ENCODE measurements at regions not wholly inside any gene's neighbourhood (a gene's known extent, or its start where the extent isn't known, plus 50 kb on each side); places are given as distances from the start of the nearest gene placed in this dataset.

DNA sequence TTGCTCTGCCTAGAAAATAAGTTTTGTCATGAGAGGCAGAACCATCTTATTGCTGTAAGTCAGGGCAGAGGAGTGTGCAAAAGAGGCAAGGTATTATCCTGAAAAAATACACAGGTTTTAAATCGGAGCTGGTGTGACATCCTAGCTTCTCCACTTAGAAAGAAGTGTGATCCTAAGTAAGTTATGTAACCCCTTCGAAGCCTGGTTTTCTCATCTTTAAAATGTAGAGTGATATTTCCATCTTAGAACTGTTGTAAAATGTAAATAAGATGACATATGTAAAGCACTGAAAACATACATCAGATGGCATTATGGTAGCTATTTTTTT, 65.1 kb downstream of the IER5 start:
- no peaks in the 10 kb centered on the region for H3K36me3 ChIP-seq (ENCODE audit: control insufficient read depth, insufficient read depth, low read length)
- WGBS (ENCODE audit: insufficient coverage, low lambda C conversion rate): no CpG with 5 or more reads among the region's 2 CpGs
- no peaks in the 10 kb centered on the region for H3K27me3 ChIP-seq (ENCODE audit: control insufficient read depth, insufficient read depth, low read length)
- H3K9me3 ChIP-seq (ENCODE audit: control insufficient read depth, low read depth, low read length): no peaks in the 10 kb centered on the region
- H3K4me3 ChIP-seq (ENCODE audit: low read length): no peak overlapping the region
- H3K27ac ChIP-seq (ENCODE audit: low read length): peak overlapping the region; percentile 41
- peaks cover 19% of the 10 kb centered on the region for H3K4me1 ChIP-seq (ENCODE audit: control insufficient read depth, insufficient read depth, low read length)
- DNase-seq: no peak

DNA sequence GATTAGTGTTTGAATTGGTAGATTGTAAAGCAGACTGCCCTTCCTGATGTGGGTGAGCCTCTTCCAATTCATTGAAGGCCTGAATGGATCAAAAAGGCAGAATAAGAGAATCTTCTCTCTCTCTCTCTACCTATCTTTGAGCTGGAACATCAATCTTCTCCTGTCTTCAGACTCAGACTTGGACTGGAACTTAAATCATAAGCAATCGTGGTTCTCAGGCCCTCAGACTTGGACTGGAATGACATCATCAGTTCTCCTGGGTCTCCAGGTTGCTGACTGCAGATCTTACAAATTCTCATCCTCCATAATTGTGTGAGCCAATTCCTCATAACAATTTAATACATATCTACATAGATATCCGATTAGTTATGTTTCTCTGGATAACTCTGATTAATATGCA, 66.8 kb downstream of the IER5 start:
- Histone ChIP-seq H3K27me3 (ENCODE audit: control insufficient read depth, insufficient read depth, low read length) (no peaks in the 10 kb centered on the region), H3K9me3 (ENCODE audit: control insufficient read depth, low read depth, low read length) (no peaks in the 10 kb centered on the region), H3K4me1 (ENCODE audit: control insufficient read depth, insufficient read depth, low read length) (peaks cover 17% of the 10 kb centered on the region), H3K27ac (ENCODE audit: low read length) (no peak overlapping the region), H3K36me3 (ENCODE audit: control insufficient read depth, insufficient read depth, low read length) (no peaks in the 10 kb centered on the region), H3K4me3 (ENCODE audit: low read length) (no peak overlapping the region)
- DNase-seq: no peak
- WGBS (ENCODE audit: insufficient coverage, low lambda C conversion rate): 100% methylated on average over 1 of the region's 2 CpGs

DNA sequence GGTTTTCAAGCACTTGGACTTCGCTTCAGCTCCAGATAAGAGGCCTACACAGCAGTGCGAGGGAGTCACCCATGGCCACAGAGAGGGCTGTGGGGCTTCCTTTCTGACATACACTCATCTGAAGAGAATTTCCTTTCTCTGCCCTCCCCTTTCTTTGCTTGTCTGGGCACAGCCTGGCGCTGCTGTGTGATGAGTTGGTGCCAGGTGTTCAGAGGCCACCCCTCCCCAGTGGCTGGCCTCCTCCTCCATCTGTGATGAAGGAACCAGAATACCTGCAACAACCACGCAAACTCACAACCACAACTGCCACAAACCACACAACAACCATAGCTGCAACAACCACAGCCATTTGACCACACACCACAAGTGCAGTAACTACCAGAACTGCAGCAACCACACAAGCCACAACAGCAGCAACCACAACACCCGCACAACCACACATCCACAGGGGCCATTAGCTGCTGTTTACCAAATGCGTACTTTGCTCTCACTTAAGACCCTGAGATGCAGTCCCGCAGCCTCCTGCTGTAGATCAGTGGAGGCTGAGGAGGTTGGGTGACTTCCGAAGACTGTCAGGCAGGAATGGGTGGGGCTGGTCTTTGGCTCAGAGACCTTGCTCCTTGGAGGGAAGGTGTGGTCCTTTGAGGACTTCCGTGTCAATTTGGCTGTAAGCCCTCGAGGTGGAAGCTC, 71.1 kb downstream of the IER5 start:
- no CpG with 5 or more reads among the region's 10 CpGs for WGBS (ENCODE audit: insufficient coverage, low lambda C conversion rate)
- Histone ChIP-seq H3K27ac (ENCODE audit: low read length) (no peak overlapping the region), H3K4me3 (ENCODE audit: low read length) (no peak overlapping the region), H3K27me3 (ENCODE audit: control insufficient read depth, insufficient read depth, low read length) (no peaks in the 10 kb centered on the region), H3K36me3 (ENCODE audit: control insufficient read depth, insufficient read depth, low read length) (no peaks in the 10 kb centered on the region), H3K9me3 (ENCODE audit: control insufficient read depth, low read depth, low read length) (peaks cover 13% of the 10 kb centered on the region), H3K4me1 (ENCODE audit: control insufficient read depth, insufficient read depth, low read length) (no peaks in the 10 kb centered on the region)
- peak in 1 of 2 donors; percentile 53 for DNase-seq

DNA sequence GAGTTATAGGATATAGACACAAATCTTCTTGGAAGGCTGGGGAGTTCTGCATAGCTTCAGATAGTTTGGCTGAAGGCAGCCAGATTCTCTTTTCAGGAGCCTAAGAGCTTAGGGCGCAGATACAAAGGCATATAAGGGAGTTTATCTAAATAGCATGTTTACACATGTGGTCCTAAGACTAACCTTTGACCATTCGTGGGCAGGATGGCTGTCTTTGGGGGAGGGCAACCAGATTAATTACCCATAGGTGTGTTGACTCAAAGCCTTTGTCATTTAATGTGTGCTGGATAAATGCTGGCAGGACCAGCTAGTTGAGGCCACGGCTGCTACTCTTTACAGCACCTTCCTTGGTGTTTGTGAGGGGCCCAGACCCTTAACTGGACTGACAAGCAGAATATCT, 71.8 kb downstream of the IER5 start:
- WGBS (ENCODE audit: insufficient coverage, low lambda C conversion rate): no CpG with 5 or more reads among the region's 3 CpGs
- Histone ChIP-seq H3K4me3 (ENCODE audit: low read length) (no peak overlapping the region), H3K27ac (ENCODE audit: low read length) (no peak overlapping the region), H3K27me3 (ENCODE audit: control insufficient read depth, insufficient read depth, low read length) (no peaks in the 10 kb centered on the region), H3K4me1 (ENCODE audit: control insufficient read depth, insufficient read depth, low read length) (no peaks in the 10 kb centered on the region), H3K9me3 (ENCODE audit: control insufficient read depth, low read depth, low read length) (peaks cover 13% of the 10 kb centered on the region), H3K36me3 (ENCODE audit: control insufficient read depth, insufficient read depth, low read length) (no peaks in the 10 kb centered on the region)
- no peak for DNase-seq

DNA sequence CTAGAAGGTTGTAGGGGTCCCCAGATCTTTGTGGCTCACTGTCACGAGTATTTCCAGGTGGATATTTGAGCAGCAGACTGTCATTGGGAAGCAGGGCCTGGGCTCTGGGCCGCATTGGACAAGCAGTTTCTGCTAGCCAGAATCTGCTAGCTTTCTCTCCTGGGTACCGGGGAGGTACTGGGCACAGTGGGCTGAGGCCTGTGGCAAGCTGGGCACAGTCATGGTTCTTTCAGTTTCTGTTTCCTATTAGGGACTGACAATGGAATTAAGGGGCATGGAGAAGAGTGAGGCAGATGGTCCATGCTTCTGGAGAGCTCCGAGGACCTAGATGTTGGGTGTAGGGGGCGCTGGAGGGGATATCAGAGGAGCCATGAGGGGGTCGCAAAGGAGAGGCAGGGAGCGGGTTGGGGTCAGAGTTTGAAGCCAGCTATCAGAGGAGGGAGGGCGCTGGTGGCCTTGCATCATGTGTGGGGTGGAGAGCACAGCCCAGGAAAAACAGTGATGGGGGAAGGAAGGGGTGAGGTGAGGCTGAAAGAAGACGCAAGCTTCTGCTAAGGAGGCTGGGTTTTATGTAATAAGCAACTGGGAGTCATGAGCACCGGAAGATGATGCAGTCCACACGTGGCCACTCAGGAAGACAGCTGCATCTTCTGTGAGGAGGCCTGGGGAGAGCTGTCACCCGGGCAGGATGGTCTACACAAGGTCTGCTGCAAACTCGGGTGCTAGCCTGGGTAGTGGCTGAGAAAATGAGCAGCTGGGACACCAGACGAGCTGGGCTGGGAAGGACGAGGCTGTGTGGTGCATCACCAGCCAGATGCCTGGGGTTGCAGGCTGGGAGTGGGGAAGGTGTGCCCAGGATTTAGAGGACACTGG, 72.7 kb downstream of the IER5 start:
- no peak for DNase-seq
- Histone ChIP-seq H3K36me3 (ENCODE audit: control insufficient read depth, insufficient read depth, low read length) (no peaks in the 10 kb centered on the region), H3K27ac (ENCODE audit: low read length) (no peak overlapping the region), H3K4me3 (ENCODE audit: low read length) (no peak overlapping the region), H3K9me3 (ENCODE audit: control insufficient read depth, low read depth, low read length) (peaks cover 13% of the 10 kb centered on the region), H3K4me1 (ENCODE audit: control insufficient read depth, insufficient read depth, low read length) (no peaks in the 10 kb centered on the region), H3K27me3 (ENCODE audit: control insufficient read depth, insufficient read depth, low read length) (no peaks in the 10 kb centered on the region)
- no CpG with 5 or more reads among the region's 15 CpGs for WGBS (ENCODE audit: insufficient coverage, low lambda C conversion rate)

DNA sequence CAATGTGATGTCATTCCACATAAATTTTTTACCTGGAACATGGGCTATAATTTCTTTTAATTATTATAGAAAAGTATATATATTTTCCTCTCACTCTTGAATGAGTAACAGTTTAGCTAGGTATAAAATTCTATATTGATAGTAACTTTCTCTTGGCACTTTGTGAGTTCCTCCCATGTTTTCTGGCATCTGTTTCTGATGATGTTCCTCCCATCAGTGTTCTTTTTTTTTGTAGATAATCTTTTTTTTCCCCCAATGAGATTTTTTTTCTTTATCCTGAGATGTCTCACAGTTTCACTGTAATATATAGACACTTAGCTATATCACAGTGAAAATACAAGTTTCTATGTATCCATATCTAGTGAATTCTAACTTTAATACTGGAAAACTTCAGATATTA, 75.2 kb downstream of the IER5 start:
- Histone ChIP-seq H3K27me3 (ENCODE audit: control insufficient read depth, insufficient read depth, low read length) (no peaks in the 10 kb centered on the region), H3K9me3 (ENCODE audit: control insufficient read depth, low read depth, low read length) (peaks cover 13% of the 10 kb centered on the region), H3K4me3 (ENCODE audit: low read length) (no peak overlapping the region), H3K27ac (ENCODE audit: low read length) (no peak overlapping the region), H3K4me1 (ENCODE audit: control insufficient read depth, insufficient read depth, low read length) (no peaks in the 10 kb centered on the region), H3K36me3 (ENCODE audit: control insufficient read depth, insufficient read depth, low read length) (no peaks in the 10 kb centered on the region)
- DNase-seq: no peak

DNA sequence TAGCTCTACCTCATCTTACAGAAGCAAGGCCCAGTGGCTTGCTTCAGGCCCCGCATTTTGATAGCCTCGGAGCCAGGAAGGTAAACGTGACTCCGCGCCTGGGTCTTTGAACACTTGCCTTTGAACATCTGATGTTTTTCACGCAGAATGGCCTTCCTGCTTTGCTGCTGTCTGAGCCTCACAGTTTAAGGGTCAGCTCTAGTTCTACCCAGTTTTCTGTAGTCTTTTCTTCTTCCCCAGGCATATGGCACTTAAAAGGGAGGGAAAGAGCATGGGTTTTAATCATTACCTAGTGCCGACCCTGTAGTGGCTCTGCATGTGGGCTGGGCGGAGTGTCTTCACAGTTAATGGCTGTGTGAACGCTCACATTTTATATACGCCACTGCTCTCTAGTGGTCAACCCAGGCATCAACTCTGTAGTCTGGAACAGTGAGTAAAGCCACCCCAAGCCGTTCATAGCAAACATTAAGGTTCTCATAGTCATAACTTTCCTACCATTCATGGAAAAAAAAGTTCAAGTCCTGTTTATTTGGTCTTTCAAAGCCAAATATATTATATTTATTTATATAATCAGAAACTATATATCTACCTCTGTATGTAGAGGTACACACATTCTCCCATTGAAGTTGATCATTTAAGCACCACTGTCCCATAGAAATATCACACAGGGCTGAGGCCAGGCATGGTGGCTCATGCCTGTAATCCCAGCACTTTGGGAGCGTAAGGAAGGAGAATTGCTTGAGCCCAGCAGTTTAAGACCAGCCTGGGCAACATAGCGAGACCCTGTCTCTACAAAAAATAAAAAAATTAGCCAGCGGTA, 78.1 kb downstream of the IER5 start:
- peak; percentile 70 to 72 for DNase-seq
- WGBS (ENCODE audit: insufficient coverage, low lambda C conversion rate): 0% methylated on average over 1 of the region's 14 CpGs
- no peaks in the 10 kb centered on the region for H3K36me3 ChIP-seq (ENCODE audit: control insufficient read depth, insufficient read depth, low read length)
- no peaks in the 10 kb centered on the region for H3K27me3 ChIP-seq (ENCODE audit: control insufficient read depth, insufficient read depth, low read length)
- no peak overlapping the region for H3K27ac ChIP-seq (ENCODE audit: low read length)
- no peak overlapping the region for H3K4me3 ChIP-seq (ENCODE audit: low read length)
- no peaks in the 10 kb centered on the region for H3K4me1 ChIP-seq (ENCODE audit: control insufficient read depth, insufficient read depth, low read length)
- peaks cover 5% of the 10 kb centered on the region for H3K9me3 ChIP-seq (ENCODE audit: control insufficient read depth, low read depth, low read length)

DNA sequence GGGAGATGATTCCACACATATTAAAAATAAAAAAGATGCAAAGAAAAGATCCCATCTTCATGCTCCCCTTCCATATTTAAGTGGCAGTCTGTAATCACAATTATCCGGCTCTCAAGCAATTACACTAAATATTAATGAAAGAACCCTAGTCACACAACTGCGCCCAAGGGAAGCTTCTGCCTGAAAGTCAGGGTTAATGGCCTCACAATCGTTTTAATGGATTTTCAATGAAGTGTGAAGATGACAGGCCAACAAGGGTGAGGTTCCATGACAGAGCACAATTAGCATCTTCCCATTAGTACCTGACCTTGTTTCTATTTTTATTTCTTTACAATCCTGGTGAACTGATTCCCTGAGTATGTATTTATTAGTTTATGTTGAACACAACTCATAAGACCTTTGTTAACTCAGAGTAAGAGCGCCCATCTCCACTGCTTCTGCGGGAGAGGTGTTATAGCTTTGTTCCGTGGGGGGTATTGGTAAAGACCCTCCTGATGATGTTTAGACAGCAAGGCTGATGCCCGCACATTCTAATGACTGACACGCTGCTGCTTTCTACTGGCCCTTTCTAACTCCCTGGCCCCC, 80.9 kb downstream of the IER5 start:
- Histone ChIP-seq H3K4me3 (ENCODE audit: low read length) (no peak overlapping the region), H3K27ac (ENCODE audit: low read length) (no peak overlapping the region), H3K36me3 (ENCODE audit: control insufficient read depth, insufficient read depth, low read length) (no peaks in the 10 kb centered on the region)

DNA sequence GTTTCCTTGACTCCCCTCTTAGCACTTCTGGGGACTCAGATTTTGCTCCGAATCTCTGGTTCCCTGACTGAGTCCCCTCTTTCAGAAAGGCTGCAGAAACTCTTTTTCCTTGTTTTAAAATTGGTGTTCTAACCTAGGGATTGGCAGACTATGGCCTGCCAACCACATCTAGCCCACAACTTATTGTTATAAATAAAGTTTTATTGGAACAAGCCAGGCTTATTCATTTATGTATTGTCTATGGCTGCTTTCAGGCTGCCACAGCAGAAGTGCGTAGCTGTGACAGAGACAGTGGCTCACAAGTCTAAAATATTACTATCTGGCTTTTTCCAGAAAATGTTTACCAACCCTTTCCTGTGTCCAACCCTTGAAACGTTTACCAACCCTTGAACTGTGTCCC, 81.7 kb downstream of the IER5 start:
- peaks cover 13% of the 10 kb centered on the region for H3K4me1 ChIP-seq (ENCODE audit: control insufficient read depth, insufficient read depth, low read length)
- no peaks in the 10 kb centered on the region for H3K27me3 ChIP-seq (ENCODE audit: control insufficient read depth, insufficient read depth, low read length)
- DNase-seq: no peak
- 20% methylated on average over 1 of the region's 3 CpGs for WGBS (ENCODE audit: insufficient coverage, low lambda C conversion rate)
- peaks cover 17% of the 10 kb centered on the region for H3K9me3 ChIP-seq (ENCODE audit: control insufficient read depth, low read depth, low read length)
- H3K27ac ChIP-seq (ENCODE audit: low read length): no peak overlapping the region
- H3K36me3 ChIP-seq (ENCODE audit: control insufficient read depth, insufficient read depth, low read length): no peaks in the 10 kb centered on the region
- no peak overlapping the region for H3K4me3 ChIP-seq (ENCODE audit: low read length)

More for the DNA sequence above, 80.9 kb downstream of the IER5 start:
- peaks cover 5% of the 10 kb centered on the region for H3K4me1 ChIP-seq (ENCODE audit: control insufficient read depth, insufficient read depth, low read length)
- WGBS (ENCODE audit: insufficient coverage, low lambda C conversion rate): 83% methylated on average over 2 of the region's 8 CpGs
- no peak for DNase-seq
- H3K9me3 ChIP-seq (ENCODE audit: control insufficient read depth, low read depth, low read length): peaks cover 17% of the 10 kb centered on the region
- no peaks in the 10 kb centered on the region for H3K27me3 ChIP-seq (ENCODE audit: control insufficient read depth, insufficient read depth, low read length)

DNA sequence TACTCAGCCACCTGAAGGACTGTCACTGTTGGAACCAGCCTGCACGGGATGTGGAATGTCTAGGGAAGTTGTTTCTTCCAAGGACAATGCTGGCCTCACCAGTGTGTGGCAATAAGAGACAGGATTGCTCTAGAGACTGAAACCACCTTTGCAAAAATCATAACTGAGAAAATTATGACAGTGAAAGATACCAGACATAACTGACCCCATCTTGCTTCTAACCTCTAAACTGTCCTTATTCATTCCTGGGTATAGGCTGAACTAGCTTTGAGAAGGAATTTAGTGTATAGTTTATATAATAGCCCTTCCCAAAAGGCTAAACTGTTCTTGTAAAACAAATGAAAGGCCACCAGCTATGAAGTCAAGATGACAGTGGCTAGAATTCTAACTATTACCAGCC, 83.6 kb downstream of the IER5 start:
- no CpG with 5 or more reads among the region's 1 CpG for WGBS (ENCODE audit: insufficient coverage, low lambda C conversion rate)
- no peak overlapping the region for H3K4me3 ChIP-seq (ENCODE audit: low read length)
- no peaks in the 10 kb centered on the region for H3K27me3 ChIP-seq (ENCODE audit: control insufficient read depth, insufficient read depth, low read length)
- no peak overlapping the region for H3K27ac ChIP-seq (ENCODE audit: low read length)
- no peak for DNase-seq
- H3K9me3 ChIP-seq (ENCODE audit: control insufficient read depth, low read depth, low read length): peaks cover 17% of the 10 kb centered on the region
- H3K4me1 ChIP-seq (ENCODE audit: control insufficient read depth, insufficient read depth, low read length): peaks cover 27% of the 10 kb centered on the region
- H3K36me3 ChIP-seq (ENCODE audit: control insufficient read depth, insufficient read depth, low read length): no peaks in the 10 kb centered on the region
